ENCODE measurements at regions not wholly inside any gene's neighbourhood (a gene's known extent, or its start where the extent isn't known, plus 50 kb on each side); places are given as distances from the start of the nearest gene placed in this dataset.

DNA sequence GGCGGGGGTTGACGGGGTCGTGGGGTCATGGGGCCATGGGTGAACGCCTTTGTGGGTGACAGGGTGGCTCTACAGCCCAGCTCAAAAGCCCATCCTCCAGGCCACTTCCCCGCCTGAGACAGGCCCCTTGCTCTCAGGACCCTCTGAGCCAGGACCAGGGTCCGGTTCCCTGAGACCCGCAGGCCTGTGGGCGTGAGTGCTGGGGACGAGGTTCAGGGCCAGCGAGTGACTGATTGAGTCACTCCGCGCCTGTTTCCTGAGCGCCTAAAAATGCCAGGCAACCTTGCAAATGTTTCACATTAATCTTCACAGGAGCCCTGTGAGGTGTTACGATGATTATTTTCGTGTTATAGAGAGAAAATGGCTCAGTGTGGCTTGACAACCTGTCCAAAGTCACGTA is 97.8 kb downstream of the ZNF674 start:
- intact Hi-C loops (cut with DNase I) = no loop called here
- peak in 2 of 42 donors; percentile 9 to 32 for DNase-seq

DNA sequence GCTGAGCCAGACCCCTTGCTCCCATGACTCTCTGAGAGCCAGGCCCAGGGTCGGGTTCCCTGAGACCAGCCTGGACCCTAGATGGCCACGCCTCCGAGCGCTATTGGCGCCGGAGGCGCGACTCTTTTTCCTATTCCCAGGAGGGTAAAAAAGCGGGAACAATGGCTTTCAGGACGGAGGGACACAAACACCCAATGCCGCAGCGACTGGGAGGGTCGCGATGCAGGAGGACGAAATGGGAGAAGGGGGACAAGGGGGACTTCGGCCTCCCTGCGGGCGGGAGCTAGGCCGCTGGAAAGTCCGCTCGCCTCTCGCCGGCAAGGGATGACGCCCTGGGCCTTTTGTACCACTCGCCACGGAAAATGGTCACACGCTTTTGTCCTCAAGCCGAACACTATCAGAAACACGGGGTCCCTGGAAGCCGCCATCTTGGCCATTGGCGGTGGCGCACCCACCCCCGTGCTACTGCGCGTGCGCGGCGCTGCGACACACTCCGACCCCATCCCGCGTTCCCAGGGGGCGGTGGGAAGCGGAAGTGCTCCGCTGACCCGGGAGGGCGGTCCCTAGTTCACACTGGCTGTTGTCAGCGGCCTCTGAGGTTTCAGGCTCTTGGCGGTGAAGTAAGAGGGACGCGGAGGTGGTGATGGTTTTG is 98.4 kb downstream of the ZNF674 start:
- DNase-seq = peak; percentile 62 to 93 (median 86)
- intact Hi-C loops (cut with DNase I) = no loop called here

DNA sequence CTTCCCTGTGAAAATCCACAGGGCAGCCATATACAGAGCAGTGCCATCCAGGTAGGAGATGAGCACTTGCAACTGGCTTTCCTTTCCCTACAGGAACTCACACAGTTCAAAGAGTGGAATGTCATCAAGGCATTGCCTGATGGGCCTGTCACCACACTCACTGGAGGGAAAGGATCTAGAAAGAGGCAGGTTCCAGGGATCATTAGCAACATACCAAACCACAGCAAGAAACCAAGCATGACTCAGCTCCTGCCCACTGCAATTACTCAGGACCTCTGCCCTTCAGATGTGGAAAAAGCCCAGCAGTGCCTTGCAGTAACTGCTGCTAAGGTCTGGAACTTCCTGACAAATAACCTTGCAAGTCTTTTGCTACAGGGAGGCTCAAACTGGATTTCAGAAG is 101.2 kb downstream of the ZNF674 start:
- no peak for DNase-seq
- intact Hi-C loops (cut with DNase I) = no loop called here

DNA sequence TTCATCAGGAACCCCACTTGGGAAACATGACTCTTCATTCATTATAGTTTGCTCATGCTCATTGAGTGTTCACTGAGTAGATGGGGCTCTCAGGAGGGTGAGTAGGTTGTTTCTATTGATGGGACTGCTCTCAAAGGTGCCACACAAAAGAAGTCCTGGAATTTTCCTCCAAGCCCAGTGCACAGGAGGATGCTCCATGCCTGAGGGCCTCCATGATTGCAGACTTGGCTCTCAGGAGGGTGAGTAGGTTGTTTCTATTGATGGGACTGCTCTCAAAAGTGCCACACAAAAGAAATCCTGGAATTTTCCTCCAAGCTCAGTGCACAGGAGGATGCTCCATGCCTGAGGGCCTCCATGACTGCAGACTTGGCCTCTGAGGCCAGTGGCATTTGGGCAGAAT is 108.5 kb downstream of the ZNF674 start:
- DNase-seq = no peak
- intact Hi-C loops (cut with DNase I) = no loop called here

DNA sequence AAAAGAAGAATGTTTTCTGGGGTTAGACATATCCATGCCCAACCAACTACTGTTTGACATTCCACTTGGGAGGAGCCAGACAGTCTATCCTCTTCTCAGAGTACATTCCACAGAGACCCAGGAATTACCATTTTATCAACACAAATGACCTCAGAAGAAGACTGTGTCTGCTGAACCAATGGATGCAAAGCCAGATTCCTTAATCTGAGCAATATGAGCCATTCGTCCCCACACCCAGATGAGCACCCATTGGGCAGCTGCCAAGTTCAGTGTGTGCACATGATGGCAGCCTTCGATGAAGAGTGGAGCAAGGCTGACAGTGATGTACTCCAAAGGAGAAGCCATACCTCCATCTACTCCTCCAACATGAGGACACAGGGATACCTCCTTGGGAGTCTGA is 111.3 kb downstream of the ZNF674 start:
- no peak for DNase-seq
- intact Hi-C loops (cut with DNase I) = no loop called here

DNA sequence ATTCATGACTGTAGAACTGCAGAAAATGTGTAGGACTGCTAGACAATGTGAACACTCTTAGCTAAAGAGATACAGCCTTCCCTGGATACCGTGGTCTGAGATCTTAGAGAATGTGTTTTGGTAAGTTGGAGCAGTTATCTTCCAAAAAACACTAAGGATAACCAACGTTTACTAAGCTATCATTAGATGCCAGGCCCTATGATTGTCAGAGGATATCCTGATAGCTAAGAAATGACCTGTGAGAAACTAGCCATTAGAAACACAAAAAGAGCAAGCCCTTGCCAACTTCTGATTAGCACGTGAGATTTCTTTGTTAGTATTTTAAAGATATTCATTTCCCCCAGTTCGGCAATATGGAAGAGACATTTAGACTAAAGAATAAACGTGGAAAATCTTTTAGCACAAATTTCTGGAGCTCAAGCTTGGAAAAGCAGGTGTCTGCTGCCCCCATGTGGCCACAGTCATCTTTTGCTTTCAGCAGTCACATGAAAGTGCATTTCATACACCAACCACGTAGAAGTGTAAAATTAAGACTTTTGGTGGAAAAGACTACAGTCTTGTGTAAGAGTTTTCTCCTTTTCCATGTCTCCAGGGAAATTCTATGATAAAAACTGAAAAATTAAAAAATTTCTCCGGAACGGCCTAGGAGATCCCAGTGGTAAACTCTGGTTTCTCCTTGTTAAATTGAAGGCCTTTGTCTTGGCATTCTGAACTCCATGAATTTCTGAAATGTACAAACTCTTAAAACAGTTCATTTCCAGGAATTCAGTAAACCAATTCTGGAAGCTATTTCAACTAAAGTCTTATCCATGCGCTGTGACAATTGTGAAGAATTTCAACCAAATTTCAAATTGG is 136.4 kb downstream of the ZNF674 start:
- DNase-seq = peak; percentile 63 to 91 (median 80)
- intact Hi-C loops (cut with DNase I) = loop anchor here (10.0 kb wide), 1 partner anchor 894 kb away; no protein-coding TSS in a partner anchor

DNA sequence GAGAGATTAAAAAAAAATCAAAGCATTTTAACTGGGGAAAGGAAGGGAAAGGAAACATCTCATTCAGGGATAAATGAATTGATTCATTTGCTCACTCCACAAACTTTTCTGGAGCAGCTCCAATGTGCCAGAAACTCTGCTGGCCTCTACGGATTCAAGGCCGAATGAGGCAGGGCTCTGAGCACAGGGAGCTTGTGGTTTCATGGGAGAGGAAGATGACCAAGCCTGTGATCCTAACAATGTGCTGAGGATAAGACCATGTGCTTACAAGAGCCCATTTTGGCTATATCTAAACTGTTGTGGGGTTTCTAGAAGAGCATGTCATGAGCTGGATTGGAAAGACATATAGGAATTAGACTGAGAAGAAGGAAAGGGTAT is 137.5 kb downstream of the ZNF674 start:
- intact Hi-C loops (cut with DNase I) = loop anchor here (10.0 kb wide), 1 partner anchor 893 kb away; no protein-coding TSS in a partner anchor
- no peak for DNase-seq

DNA sequence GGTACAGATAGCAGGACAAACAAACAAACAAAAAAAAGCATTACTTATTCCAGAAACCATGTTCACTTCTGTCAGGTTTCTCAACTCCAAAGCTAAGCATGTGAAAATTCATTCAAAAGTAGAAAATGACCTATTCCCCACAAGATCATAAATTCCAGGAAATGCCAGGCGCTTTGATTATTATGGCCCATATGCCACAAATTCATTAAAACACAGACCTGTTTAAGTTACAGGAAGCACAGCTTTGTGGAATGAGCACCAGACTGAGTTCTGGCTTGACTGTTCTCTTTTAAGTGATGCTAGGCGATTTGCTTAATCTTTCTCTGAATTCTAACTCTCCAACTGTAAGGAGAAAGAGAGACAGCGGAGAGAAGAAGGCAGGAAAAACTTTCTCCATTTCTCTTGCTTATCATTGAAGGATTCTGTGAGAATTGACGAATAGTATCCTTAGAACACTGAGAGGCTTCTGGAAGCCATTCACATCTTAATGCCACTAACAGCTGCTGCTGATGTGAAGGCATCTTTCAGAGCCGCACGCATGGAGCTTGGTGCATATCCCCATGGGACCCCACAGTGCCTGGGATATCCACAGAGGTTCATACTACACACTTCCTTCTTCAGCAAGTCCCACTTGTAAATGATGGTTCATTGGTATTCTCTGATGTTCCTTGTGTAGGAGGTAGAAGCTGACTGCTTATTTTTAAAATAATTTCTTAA is 138.0 kb downstream of the ZNF674 start:
- intact Hi-C loops (cut with DNase I) = loop anchor here (10.0 kb wide), 1 partner anchor 892 kb away; no protein-coding TSS in a partner anchor
- peak in 1 of 42 donors; percentile 1 for DNase-seq

DNA sequence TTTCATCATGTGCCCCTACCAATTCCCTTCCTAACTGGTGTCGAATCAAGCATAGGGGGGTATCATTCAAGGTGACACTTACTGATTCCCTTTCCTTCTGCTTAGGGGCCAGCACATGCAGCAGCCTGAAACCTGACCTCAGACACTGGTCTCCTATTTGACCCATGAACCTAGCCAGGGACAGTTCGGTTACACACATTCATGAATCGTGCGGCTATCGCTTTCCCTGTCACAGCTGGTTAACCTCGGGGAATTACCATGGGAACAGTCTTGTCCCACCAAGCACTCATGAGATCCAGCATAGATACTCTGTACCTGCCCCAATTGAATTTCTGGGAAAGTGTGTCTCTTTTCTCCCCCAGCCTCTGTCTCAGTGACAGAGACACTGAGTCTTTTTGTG is 140.4 kb downstream of the ZNF674 start:
- DNase-seq = no peak
- intact Hi-C loops (cut with DNase I) = loop anchor here (10.0 kb wide), 1 partner anchor 890 kb away; no protein-coding TSS in a partner anchor

DNA sequence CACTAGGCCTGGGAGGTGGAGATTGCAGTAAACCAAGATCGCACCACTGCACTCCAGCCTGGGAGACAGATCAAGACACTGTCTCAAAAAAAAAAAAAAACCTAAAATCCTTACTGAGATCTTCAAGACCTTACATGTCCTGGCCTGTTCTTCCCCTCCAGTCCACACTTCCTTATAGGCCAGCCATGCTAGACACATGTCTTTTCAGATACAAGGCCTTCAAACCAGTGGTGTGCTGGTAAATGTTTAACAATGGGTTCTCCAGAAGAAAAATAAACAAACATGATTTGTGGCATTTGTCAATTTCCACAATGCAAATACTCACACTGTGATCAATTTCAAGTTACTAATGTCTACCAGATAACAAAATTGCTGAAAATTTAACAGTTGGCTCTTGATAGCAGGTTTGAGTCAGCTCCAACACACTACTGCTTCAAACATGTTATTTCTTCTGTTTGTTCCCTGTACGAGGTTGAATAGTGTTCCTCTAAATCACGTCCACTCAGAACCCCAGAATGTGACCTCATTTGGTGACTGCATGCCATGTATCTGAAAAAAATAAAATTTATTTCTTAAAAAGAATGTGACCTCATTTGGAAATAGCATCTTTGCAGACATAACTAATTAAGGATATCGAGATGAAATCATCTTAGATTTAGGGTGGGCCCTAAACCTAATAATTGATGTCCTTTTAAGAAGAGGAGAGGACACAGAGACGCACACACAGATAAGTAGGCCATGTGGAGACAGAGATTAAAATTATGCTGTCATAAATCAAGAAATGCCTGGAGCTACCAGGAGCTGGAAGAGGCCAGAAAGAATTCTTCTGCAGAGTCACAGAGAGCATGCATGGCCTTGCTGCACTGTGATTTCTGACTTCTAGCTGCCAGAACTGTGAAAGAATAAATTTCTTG is 144.4 kb downstream of the ZNF674 start:
- no peak for DNase-seq
- intact Hi-C loops (cut with DNase I) = loop anchor here (10.0 kb wide), 1 partner anchor 886 kb away; no protein-coding TSS in a partner anchor

DNA sequence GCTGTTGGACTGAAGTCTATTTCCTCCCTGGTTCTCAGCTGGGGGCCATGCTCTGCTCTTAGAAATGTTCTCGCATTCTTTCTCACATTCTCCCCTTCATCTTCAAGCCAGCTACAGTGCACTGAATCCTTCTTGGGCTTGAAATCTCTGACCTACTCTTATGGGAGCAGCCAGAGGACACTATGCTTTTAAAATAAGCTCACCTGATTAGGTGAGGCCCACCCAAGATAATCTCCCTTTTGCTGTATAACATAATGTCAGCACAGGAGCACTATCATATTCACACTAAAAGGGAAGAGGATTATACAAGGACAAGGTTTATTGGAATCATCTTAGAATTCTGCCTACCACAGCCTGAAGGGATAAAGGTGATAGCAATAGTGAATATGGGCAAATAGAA is 146.3 kb downstream of the ZNF674 start:
- no peak for DNase-seq
- intact Hi-C loops (cut with DNase I) = no loop called here

DNA sequence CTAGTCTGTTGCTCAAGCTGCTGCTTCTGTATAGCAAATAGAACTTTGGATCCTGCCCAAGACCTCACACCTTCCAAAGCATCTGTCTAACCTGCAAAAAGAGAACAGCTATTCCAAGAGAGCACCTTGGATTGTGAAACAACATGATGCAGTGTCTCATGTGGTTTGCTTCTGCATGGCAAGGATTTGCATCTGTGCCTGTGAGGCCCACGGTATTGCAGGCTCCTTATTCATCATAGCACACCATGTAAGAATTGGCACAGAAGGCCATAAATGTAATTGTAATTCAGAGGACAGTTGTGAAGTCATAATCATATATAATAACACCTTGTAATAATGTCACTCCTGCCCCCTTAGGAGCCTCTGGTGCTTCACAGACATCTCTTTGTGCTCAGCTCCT is 147.1 kb downstream of the ZNF674 start:
- no peak for DNase-seq
- intact Hi-C loops (cut with DNase I) = no loop called here

DNA sequence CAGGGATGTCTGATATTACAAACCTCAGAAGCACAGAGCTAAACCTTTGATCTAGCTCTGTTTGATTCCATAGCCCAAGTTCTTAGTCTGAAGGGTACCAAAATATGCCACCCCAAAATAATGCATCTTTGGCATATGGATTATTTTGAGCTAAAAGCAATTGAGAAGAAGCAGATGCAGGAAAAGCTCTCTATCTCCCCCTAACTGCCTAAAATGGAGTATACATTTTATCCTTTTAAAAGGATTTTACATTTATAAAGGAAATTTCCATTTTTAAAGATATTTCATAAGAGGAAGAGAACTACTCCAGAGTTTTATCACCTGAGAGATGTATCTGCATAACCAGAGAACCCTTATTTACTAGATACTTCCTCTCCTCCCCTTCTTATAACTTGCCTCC is 158.7 kb downstream of the ZNF674 start:
- intact Hi-C loops (cut with DNase I) = no loop called here
- no peak for DNase-seq

DNA sequence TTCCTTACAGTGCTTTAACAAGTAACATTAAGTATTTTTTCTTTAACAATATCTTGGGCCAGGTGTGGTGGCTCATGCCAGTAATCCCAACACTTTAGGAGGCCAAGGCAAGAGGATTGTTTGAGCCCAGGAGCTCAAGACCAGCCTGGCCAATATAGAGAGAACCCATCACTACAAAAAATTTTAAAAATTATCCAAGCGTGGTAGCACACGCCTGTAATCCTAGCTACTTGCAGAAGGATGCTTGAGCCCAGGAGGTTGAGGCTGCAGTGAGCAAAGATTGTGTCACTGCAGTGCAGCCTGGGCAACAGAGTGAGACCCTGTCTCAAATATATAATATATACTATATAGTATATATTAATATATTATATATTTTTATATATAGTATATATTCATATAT is 162.2 kb downstream of the ZNF674 start:
- intact Hi-C loops (cut with DNase I) = no loop called here
- no peak for DNase-seq

DNA sequence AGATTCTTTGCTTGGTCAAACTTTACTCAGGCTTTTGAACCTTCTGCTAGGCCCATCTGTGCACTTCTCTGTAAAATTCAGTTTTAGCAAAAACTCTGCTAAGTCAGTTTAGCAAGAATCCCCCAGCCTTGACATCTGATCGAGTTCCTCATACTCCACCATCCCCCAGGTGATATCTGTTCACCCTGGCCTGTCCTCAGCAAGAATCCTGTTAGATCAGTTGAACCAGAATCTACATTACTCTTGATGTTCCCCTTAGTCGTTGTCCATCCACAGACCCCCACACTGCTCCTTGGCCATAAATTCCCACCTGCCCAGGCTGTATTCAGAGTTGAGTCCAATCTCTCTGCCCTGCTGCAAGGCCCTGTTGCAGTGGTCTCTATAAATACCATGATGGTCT is 162.6 kb downstream of the ZNF674 start:
- no peak for DNase-seq
- intact Hi-C loops (cut with DNase I) = no loop called here

DNA sequence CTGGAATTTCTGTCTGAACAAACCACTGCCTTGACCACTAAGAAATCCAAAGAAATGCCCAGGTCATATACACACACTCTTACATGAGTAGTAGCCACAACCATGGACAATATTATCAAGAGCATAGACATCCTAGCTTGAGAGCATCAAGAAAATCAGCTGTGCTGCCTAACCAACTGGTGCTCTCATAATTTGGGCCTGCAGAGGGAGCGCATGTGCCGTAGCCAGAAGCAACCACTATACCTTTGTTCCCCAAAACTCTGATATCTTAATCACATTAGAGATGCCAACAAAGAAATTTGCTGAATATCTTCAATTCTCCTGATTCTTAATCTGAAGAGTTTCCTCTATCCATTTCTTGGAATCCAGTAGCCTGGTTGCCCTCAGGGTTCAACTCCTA is 163.6 kb downstream of the ZNF674 start:
- peak in 22 of 42 donors; percentile 2 to 48 (median 18) for DNase-seq
- intact Hi-C loops (cut with DNase I) = no loop called here

DNA sequence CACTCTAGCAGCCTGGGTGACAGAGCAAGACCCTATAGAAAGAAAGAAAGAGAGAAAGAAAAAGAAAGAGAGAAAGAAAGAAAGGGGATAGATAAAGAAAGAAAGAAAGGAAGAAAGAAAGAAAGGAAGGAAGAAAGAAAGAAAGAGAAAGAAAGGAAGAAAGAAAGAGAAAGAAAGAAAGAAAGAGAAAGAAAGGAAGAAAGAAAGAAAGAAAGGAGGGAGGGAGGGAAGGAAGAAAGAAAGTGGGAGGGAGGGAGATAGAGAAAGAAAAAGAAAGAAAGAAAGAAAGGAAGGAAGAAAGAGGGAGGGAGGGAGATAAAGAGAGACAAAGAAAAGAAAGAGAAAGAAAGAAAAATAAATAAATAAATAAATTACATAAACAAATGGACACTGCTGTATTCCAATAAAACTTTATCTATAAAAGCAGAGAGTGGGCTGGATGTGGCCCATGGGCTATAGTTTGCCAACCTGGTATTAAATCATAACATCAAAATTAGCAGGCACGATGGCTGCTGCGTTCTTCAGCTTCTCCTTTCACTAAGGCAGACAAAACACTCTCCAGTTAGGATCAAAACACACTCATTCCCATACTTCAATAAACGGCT is 165.0 kb downstream of the ZNF674 start:
- no peak for DNase-seq
- intact Hi-C loops (cut with DNase I) = no loop called here

DNA sequence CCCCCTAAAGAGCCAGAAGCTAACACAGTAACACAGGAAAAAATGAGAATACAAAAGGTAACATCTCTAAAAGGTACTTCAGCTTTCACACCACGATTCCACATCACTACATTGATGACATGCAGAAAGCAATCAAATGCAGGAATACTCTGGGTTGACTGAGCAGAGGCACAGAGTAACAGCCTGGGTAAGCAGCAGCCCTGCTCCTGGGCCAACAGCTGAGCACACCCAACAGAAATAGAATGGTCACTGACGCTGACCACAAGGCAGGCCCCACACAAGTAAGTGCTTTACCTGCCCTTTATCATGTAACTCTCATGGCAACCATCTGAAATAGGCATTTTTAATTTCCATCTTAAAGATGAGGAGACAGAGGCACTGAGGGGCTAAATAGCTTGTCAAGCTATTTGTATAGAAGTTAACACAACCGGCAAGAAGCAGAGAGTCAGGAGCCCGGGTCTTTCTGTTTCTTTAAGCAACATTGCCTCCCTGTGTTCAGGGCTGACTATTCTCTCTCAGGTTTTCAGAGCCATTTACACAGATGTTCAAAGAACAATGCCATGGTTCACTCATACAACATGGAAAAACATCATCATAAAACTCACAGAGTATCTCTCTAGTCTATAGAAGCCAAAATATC is 168.9 kb downstream of the ZNF674 start:
- intact Hi-C loops (cut with DNase I) = no loop called here
- DNase-seq = peak in 26 of 42 donors; percentile 4 to 63 (median 21)

All from head of caudate nucleus (tissue), 42 donors.